ENCODE measurements at regions not wholly inside any gene's neighbourhood (a gene's known extent, or its start where the extent isn't known, plus 50 kb on each side); places are given as distances from the start of the nearest gene placed in this dataset.

GRCh38 chr10:131584287-131584686 lies 272.8 kb upstream of the TCERG1L start:
- TF ChIP-seq CTCF (IDR thresholded peaks at IDR 0.05) = no peak

- TF ChIP-seq CTCF (IDR thresholded peaks at IDR 0.05) = no peak
Measured at GRCh38 chr10:131585761-131586160, 274.2 kb upstream of the TCERG1L start.

- TF ChIP-seq CTCF (IDR thresholded peaks at IDR 0.05) = no peak
Measured at GRCh38 chr10:131586958-131587357, 275.4 kb upstream of the TCERG1L start.

- no peak for TF ChIP-seq CTCF (IDR thresholded peaks at IDR 0.05)
Measured at GRCh38 chr10:131587976-131588680, 276.6 kb upstream of the TCERG1L start.

- no peak for TF ChIP-seq CTCF (IDR thresholded peaks at IDR 0.05)
Measured at GRCh38 chr10:131588704-131589220, 277.2 kb upstream of the TCERG1L start.

GRCh38 chr10:131590567-131590966 lies 279.0 kb upstream of the TCERG1L start:
- no peak for TF ChIP-seq CTCF (IDR thresholded peaks at IDR 0.05)

- TF ChIP-seq CTCF (IDR thresholded peaks at IDR 0.05) = no peak
Measured at GRCh38 chr10:131591936-131592335, 280.4 kb upstream of the TCERG1L start.

Measured in LNCAP (cell line).